ENCODE measurements at regions not wholly inside any gene's neighbourhood (a gene's known extent, or its start where the extent isn't known, plus 50 kb on each side); places are given as distances from the start of the nearest gene placed in this dataset.

DNA sequence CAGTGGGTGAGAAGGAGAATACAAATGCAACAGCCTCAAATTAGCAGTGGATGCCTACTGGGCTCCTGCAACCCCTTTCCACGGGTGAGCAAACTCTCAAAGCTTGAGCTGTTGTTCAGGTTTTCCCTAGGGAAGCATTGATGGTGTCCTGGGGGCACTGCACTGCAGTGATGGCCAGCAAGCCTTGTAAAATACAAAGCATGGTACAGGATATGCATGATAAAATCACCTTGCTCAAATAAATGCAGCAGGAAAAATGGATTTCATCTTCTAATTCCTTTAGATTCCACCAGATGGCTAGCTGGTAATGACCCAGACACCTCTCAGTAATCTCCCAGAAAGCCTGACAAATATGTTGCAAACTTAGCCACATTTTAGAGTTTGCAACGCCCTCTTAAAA lies 698.2 kb downstream of the TRIB2 start:
- TF ChIP-seq, protein P1, sequence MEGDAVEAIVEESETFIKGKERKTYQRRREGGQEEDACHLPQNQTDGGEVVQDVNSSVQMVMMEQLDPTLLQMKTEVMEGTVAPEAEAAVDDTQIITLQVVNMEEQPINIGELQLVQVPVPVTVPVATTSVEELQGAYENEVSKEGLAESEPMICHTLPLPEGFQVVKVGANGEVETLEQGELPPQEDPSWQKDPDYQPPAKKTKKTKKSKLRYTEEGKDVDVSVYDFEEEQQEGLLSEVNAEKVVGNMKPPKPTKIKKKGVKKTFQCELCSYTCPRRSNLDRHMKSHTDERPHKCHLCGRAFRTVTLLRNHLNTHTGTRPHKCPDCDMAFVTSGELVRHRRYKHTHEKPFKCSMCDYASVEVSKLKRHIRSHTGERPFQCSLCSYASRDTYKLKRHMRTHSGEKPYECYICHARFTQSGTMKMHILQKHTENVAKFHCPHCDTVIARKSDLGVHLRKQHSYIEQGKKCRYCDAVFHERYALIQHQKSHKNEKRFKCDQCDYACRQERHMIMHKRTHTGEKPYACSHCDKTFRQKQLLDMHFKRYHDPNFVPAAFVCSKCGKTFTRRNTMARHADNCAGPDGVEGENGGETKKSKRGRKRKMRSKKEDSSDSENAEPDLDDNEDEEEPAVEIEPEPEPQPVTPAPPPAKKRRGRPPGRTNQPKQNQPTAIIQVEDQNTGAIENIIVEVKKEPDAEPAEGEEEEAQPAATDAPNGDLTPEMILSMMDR (IDR thresholded peaks at IDR 0.05), result no peak
- TF ChIP-seq POLR2A (IDR thresholded peaks at IDR 0.05), result no peak

Data from testis (tissue), 2 donors.